GM19395 (cell line): ENCODE measurements at regions not wholly inside any gene's neighbourhood (a gene's known extent, or its start where the extent isn't known, plus 50 kb on each side); places are given as distances from the start of the nearest gene placed in this dataset.
"Not testable (repeated sequence)": the region's sequence is repeated elsewhere in the genome, so short reads cannot be mapped to it uniquely, and the experiment has no call there.

Source experiments
- ATAC-seq: cut with Tn5 transposase; IDR thresholded peaks from one replicate; pipeline ENCODE4 v1.9.1; 2021; ENCODE audit warnings: mild to moderate bottlenecking, moderate library complexity; ENCODE audit not compliant: unreplicated experiment

- not testable (repeated sequence) for ATAC-seq
These were observed 1532.2 kb downstream of the REEP3 start for GRCh38 chr10:65053397-65053796.

DNA sequence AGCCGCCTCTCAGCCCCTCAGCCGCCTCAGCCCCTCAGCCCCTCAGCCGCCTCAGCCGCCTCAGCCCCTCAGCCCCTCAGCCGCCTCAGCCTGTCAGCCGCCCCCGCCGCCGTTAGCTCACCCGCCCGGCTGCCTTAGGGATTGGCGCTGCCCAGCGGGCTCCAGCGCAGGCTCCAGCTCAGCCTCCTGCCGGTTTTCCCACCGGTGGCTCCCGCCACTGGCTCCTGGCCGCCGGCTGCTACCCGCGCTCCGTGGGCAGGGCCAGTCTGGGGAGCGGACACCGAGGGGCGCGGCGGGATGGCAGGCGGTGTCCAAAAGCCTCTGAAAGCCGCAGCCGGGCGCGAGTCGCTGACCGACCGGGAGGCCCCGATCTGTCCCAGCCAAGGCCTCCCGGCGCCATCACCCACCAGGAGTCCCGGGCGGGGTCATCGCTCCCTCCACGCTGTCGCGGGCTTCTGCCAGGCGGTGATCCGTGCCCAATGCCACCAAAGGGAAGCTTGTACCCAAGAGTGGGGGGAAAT lies 1532.7 kb downstream of the REEP3 start:
- ATAC-seq = not testable (repeated sequence)

DNA sequence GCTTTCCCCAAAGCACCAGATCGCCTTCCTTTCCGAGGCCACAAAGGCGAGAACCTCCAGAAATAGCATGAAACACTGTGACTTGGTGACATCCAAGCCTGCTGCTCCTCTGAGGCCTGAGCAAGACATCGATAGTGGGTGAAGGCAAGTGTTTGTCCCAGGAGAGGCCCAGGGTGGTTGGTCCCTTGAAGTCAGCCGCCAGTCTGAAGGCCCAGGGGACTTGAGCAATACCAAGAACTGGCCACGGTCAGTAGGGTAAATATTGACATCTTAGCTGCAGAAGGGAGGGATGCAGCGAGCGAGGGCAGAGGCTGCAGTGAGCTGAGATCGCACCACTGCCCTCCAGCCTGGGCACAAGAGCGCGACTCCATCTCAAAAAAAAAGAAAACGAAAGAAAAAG lies 1533.5 kb downstream of the REEP3 start:
- ATAC-seq = not testable (repeated sequence)

DNA sequence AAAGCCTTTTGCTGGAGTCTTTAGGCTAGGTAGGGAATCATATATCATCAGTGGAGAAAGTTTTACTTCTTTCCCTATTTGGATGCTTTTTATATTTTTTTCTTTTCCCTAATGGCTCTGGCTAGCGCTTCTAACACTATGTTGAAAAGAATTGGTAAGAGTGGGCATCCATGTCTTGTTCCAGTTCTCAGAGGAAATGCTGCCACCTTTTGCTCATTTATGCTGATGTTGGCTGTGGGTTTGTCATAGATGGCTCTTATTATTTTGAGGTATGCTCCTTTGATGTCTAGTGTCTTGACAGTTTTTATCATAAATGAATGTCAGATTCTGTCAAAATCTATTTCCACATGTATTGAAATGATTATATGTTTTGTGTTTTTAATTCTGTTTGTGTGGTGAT lies 1544.1 kb downstream of the REEP3 start:
- ATAC-seq = no peak

DNA sequence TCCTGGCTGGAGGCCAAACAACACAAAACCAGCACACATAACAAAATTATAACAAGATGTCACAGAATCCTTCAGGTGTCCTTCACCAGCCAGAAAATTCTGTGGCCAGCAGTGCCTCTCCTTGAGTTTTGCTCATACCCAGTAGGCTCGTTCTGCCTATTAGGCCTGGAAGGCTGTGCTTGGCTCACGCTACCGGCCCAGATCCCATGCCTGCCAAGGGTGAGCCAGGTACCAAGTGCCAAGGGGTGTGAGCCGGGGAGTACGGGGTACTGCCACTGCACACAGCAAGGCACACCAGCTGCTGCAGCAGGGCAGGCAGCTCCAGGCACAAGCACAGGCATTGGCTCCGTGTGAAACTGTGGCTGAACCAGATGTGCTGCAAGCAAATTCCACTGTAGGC lies 1562.0 kb downstream of the REEP3 start:
- ATAC-seq = no peak

DNA sequence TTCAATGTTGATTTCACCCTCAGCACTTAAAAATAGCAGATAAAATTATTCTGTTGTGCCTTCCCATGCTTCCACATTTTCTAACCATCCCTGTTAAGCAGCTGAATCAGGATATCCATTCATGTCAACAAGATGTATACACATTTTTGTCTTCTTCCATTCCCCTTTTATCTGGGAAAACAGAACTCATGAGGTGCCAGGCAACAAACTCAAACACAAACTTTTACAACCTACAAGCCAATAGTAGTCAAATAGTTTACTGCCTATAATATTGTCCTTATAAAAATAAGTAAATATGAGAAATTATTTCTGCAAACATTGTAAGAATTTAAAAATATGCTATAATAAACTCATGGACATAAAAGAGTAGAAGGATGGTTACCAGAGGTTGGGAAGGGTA lies 1569.8 kb downstream of the REEP3 start:
- no peak for ATAC-seq

DNA sequence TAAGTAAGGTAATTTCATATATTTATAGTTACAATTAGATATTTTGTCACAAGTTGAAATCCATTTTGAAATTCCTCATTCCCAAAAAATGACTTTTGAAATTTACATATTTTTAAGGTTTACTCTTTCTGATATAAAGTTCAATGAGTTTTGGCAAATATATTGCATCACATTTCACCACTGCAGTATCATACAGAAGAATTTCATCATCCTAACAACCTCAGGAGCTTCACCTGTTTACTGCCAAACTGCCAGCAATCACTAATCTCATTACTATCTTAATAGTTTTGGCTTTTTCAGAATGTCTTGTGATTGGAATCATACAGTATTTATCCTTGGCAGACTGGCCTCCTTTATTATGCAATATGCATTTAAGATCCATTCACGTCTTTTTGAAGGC lies 1578.9 kb downstream of the REEP3 start:
- ATAC-seq = no peak

- ATAC-seq = not testable (repeated sequence)
These were observed 1579.7 kb downstream of the REEP3 start for GRCh38 chr10:65100881-65101280.

GRCh38 chr10:65110009-65110408 lies 1588.8 kb downstream of the REEP3 start:
- no peak for ATAC-seq

DNA sequence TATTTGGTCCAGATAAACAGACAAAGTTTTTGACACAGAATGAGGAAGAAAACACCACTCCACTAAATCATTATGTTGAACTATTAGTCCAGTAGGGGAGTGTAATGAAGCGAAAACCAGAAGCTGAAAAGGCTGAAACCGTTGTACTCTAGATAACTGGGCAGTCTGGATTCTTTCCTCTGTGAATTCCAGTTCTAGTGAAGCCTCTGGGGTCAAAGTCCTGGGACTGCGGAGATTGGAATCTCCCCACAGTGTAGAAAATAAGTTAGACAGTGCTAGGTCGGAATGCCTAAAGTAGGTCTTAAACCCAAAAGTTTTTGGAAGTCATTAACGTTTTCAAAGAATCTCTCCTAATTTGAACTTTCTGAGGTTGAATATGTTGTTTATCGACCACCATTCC lies 1589.9 kb downstream of the REEP3 start:
- not testable (repeated sequence) for ATAC-seq

DNA sequence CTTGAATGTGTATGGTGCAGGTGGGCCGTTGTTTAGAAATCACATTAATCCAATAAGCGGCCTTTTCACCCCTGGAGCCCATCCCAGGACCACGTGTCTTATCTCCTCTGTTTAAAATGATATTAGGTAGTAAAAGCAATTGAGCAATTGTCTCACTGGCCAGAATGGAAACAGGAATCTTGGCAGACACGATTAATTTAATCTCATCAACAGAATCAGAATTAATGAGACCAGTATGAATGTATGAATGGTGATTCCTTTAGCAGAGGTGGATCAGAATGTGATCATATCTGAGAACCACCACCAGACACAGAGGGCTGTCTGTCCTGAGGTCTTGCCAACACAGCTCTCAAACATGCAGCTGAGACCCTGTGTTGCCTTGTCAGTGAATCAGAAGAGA lies 1591.4 kb downstream of the REEP3 start:
- ATAC-seq = no peak

GRCh38 chr10:65123120-65123519 lies 1601.9 kb downstream of the REEP3 start:
- no peak for ATAC-seq

- ATAC-seq = no peak
These were observed 1604.0 kb downstream of the REEP3 start for GRCh38 chr10:65125212-65125611.

DNA sequence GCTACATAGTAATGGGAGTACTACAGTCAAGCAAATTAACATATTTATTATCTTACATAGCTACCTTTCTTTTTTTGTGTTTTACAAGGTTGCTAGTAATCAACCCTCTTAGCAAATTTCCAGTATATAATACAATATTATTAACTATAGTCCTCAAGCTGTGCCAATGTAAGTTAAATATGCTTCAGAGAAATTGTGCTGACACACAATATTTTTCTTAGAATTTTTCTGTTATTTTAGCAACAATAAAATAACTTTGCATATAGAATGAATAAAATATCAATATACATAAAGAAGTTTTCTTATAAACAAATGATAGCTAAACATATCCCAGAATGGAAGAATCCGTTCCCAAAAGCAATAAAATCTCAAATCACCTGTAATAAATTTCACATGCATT lies 1605.1 kb downstream of the REEP3 start:
- ATAC-seq = no peak

- ATAC-seq = no peak
These were observed 1607.1 kb downstream of the REEP3 start for GRCh38 chr10:65128277-65128676.

DNA sequence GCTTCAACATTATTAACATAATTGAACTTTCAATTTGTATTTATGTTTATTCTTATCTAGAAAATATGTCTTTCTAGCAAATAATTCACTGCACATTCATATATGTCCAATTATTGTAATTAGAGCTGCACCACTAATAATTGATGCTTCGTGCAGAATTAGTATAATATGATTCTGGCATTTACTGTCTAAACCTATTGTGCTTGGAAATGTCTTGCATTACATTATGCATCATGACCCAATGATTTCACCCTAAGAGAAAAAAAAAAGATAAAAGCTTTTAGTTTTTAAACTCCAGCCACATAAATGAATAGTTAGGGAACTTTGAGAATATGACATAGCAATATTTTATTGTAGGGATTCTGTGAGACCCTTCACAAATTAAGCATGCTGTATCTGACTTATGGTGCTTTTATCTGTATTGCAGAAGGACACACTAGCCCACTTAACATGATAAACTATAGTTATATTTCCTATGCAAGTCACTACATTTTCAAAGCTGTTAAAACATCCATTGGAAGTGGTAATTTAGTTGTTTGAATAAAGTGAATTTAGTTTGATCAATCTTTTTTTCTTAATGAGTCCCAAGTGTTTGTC lies 1609.1 kb downstream of the REEP3 start:
- no peak for ATAC-seq

DNA sequence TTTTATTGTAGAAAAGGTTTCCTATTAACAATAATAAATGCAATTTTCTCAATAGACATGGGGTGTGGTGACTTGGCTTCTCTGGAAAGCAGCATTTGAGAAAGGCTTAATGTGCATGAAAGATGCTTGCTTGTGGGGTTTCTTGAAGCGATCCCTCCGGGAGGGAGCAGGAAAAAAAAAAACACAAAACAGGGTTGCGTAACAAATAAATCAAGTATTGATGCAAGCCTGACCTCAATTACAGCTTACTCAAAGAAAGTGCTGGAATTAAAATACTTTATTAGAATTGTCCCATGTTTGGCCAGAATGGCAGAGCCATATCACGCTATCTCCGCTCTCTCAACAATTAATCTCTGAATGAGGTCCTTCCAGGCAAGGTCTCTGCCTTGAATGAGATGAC lies 1612.5 kb downstream of the REEP3 start:
- no peak for ATAC-seq

- no peak for ATAC-seq
These were observed 1614.3 kb downstream of the REEP3 start for GRCh38 chr10:65135508-65135907.

- no peak for ATAC-seq
These were observed 1621.6 kb downstream of the REEP3 start for GRCh38 chr10:65142641-65143435.

DNA sequence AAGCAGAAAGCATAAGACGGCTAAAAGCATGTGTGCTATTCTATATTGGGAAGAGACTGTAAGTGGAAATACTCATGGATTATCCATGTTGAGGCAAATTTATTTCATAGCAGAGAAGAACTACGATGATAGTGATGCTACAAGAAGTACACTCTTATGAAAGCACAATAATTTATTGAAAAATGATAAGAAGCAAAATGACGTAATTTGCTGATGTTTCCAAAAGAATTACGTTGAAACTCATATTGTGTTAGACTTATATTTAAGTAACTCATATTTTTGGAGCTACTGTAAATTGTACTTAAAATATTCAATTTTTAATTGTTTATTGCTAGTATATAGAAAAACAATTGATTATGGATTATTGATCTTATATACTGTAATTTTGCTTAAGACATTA lies 1622.5 kb downstream of the REEP3 start:
- no peak for ATAC-seq

- no peak for ATAC-seq
These were observed 1628.7 kb downstream of the REEP3 start for GRCh38 chr10:65149878-65150277.

GRCh38 chr10:65166272-65166671 lies 1645.1 kb downstream of the REEP3 start:
- no peak for ATAC-seq
